ENCODE measurements at regions not wholly inside any gene's neighbourhood (a gene's known extent, or its start where the extent isn't known, plus 50 kb on each side); places are given as distances from the start of the nearest gene placed in this dataset.

DNA sequence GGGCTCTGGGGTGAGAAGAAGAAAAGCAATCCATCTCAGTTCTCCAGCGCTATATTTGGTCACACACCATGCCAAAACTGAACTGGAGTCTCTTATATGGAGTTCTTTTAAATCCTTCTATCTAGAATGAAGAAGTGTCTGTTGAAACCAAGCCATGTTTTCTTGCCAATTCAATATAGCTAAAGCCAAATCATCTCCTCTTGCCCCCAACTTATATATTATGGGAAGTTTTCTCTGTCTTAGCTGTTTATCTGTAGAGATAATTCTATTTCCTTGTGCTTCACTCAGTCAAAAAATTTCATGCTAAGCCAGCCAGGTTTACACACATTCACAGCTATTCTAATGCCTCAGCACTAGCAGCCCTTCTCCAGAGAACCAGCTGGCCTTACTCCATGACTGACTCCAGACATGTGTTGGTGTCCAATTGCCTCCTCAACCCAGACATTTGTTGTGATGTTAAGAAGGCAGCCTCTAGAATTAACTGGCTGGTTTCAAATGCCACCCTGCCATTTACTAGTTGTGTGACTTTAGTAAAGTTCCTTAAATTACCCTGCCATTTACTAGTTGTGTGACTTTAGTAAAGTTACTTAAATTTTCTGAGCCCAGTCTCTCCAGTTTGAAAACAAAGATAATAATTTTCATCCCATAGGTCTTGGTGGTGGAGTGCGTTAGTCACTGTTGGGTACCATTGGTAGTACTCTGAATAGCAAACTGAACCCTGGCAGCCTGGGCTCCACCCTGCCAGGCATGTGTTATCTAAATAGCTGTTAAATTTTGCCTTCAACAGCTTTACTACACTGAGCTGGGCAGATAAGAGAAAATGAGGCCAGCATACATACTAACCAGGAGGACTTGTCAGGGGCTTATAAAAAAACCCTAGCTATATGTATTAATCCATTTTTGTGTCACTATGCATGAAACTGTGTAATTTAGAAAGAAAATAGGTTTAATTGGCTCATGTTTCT, 525.1 kb downstream of the LMO7 start:
- DNase-seq, result no peak

DNA sequence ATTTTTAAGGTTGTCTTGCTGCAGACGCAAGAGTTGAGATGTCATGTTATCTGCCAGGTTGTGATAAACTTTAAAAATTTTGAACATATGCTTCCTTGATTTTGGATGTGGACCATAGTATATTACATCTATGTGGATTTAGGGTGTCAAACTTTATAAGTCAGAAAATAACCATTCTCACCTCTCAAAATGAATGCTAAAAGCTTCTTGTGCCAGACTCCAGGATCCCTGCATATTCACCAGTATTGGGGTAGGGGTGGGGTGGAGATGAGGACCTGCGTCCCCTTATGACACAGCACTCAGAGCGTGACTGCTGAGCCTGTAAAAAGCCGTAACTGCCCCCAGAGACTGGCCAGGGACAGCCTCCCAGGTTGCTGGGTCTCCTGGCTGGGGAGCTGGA, 524.4 kb downstream of the LMO7 start:
- DNase-seq, result no peak

DNA sequence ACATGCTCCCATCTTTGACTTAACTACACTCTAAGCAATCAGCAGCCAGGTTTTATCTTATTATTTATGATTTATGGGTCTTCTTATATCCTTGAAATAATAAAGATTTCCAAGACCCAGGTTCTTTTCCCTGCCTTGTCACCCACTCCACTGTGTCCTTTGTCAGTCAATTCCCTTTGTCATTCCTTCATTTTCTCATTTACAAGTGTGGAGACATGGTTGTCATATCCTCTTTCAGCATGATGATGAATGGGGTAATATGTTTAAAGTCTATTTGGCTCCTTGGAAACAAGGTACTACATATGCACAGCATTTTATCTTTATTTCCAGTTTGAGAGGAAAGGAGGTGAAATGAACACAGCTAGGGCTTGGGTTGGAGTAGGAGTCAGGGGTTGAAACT, 521.8 kb downstream of the LMO7 start:
- no peak for DNase-seq

DNA sequence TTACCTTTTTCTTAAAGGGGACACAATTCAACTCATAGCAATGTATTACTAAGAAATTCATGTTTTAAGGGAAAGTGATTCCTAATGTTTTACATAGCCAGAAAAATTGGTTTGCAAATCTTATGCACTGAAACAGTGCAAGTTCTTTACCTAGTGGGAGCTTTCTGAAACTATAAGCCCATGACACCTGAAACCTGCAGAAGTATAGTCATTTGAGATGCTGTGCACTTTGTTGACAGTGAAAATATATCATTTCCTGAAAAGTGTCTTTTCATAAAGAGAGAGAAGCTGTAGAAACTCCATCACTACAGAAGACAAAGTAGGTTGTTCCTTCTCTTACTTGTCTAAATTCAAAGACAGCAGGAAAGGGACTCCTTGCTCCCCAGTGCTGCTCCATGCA, 517.1 kb downstream of the LMO7 start:
- no peak for DNase-seq

DNA sequence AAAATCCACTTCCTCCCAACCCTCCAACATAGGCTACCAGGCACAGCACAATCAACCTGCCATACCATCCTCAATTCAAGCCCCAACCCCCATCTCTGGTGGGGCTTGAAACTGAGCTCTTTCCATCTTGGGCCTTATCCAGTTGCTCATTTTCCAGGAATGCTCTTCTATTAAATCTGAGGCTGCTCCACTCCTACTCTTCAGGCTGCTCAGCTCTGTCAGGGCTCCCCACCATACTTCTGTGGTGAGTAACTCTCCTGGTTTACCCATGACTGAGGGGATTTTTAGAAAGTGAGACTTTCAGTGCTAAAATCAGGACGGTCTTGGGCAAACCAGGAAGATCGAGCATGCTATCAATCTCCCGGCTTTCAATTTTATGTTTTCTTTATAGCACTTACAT, 512.8 kb downstream of the LMO7 start:
- peak; percentile 92 for DNase-seq

DNA sequence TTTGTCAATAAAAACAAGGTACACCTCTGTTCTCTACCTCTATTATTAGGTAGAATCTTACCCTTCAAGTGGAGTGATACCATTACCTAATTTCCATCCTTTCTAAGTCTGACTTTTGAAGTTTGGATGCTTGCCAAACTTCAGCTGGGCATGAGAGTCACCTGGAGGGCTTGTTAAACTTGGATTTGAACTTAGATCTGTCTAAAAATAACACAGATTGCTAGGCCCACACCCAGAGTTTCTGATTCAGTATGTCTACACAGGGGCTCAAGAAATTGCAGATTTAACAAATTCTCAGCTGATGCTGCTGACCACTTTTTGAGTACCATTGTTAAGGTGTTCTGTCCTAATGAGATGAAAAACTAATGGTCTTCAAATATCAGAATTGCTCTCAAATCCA, 512.2 kb downstream of the LMO7 start:
- DNase-seq, result no peak

DNA sequence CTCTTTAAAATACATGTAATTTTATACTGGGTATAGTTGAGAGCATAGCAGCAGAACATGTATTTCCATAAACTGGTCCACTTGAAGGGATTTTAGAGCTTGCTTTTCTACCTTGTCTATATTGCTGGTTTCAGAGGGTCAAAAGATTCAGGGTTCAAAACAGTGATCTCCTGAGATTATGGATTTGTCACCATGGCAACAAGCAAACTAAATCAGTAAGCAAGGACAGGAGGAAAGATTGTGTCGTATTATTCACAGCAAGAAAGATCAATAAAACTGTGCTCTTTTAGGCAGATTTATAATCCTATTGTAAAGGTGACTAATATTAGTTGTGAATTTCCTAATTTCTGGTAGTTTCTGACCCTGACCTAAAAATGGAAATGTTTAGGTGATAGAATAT, 496.4 kb downstream of the LMO7 start:
- DNase-seq, result no peak

DNA sequence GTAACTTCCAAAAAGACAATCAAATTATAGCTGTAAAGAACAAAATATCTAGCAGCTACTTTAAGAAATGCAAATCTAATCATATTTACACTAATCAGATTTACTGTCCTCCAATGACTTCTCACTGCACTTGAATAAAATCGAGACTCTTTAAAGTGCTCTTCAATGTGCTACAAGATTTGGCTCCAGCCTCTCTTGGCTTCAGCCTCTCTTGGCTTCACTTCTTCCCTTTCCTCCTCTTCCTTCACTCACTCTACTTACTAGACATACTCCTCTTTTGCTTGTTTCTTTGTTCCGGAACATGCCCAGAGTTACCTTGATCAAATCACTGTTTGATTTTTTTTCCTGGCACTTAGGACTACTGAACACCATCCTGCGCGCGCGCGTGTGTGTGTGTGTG, 495.4 kb downstream of the LMO7 start:
- DNase-seq, result no peak

DNA sequence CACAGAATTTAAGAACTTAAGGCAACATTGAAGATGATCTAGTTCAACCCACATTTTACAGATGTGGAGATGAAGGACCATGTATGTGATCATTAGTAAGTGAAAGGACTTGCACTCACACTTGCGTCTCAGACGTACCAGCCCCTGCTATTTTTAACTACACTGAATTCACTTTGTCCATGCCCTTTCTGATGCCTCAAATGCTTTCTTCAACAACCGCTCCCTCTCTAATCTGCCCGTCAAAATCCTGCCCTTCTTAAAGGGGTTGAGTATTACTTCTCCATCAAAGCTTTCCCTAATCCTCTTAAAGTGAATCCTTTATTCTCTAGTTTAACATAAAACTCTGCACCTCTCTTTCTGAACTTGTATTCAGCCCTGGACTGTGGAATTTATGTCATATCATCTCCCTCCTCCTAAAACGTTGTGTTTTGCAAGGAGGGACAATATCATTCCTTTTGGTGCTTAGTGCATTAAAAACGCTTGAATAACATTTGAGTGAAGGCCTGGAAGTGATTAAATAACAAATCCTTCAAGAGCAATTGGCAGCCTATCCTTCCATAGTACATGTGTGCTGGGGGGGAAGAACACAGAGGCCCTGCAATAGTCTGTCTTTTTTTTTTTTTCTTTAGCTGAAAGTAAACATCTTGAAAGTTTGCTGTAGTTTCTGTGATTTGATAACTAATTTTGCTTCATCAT, 493.3 kb downstream of the LMO7 start:
- no peak for DNase-seq

DNA sequence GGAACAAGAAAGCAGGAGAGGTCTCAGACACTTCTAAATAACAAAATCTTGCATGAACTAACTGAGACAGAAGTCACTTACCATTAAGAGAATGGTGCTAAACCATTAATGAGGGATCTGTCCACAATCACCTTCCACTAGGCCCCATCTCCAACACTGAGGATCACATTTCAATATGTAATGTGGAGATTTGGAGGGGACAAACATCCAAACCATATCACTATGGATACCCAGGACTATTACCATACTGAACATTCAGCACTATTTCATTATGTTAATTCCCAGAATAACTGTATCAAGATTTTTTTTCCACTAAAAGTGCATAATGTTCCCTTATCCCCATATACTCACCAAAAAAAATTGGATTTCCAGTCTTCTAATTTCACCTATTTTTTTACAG, 491.8 kb downstream of the LMO7 start:
- DNase-seq, result no peak

DNA sequence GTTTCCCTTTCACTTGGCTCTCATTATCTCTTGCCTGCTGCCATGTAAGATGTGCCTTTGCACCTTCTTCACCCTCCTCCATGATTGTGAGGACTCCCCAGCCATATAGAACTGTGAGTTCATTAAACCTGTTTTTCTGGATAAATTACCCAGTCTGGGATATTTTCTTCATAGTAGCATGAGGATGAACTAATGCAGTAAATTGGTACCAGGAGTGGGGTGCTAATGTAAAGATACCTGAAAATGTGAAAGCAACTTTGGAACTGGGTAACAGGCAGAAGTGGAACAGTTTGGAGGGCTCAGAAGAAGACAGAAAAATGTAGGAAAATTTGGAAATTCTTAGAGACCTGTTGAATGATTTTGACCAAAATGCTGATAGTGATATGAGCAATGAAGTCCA, 487.4 kb downstream of the LMO7 start:
- DNase-seq, result no peak

DNA sequence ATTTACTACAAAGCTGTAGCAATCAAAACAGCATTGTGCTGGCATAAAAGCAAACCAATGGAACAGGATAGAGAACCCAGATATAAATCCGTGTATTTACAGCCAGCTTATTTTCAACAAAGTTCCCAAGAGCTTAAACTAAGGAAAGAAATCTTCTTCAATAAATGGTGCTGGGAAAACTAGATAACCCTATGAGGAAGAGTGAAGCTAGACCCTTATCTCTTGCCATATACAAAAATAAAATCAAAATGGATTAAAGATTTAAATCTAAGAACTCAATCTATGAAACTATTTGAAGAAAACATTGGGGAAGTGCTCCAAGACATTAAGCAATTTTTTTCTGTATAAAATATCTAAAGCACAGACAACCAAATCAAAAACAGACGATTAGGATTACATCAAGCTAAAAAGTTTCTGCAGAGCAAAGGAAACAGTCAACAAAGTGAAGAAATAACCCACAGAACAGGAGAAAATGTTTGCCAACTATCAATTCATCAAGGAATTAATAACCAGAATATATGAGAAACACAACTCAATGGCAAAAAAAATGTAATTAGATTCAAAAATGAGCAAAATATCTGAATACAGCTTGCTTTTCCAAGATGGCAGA, 480.7 kb downstream of the LMO7 start:
- no peak for DNase-seq

DNA sequence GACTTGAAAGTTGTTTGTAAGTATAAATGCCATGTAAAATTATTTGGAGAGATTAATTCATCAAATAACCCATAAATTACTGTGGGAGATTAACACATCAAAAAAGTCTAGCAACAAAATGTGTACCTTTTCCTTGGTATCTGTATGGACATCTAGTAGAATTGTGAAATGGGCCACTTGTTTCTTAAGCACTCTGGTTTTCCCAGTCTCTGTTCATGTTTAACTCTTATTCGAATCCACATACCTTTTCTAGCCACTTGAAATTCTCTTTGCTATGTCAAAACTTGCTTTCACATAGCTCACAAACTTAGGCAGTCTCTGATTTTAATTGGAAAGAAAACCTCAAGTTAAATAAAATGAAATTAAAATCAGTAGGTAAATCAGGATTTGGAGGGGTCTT, 470.6 kb downstream of the LMO7 start:
- DNase-seq, result no peak

DNA sequence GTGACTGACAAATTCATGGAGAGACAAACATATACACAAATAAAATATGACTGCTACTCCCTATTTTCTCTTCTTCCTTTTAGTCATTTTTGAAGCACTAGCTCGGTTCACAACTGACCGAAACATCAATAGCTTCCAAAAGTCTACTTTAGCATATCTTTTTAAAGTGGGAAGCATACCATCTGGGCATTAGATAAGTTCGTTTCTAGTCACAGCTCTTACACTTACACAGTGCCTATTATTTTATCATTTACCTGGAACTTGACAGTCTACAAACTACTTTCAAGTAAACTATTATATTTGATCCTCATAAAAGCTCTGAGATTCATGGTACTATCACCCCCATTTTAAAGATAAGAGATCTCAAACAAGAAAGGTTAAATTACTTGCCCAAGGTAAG, 458.5 kb downstream of the LMO7 start:
- DNase-seq, result no peak

DNA sequence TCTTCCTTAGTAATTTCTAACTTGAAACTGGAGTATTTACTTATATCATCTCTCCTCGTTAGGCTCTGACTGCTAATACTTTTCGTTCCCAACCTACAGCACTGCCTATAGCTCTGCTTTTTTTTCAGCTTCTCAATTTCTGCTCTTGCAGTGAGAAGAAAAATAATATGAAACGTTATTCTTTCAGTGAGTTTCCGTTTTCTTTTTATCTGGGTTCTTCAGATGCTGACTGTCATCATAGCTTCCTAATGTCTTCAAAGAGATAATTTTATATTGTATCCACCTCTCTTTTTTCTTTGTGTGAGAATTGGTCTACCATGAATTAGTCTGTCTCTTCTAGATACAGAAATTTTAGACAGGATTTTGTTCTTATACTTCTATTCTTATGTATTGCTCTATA, 454.9 kb downstream of the LMO7 start:
- no peak for DNase-seq

DNA sequence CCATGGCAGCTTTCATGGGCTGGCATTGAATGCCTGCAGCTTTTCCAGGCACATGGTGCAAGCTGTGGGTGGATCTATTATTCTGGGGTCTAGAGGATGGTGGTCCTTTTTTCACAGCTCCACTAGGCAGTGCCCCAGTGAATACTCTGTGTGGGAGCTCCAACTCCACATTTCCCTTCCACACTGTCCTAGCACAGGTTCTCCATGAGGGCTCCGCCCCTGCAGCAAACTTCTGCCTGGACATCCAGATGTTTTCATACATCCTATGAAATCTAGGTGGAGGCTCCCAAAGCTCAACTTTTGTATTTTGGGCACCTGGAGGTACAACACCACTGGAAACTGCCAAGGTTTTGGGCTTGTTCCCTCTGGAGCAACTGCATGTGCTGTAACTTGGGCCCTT, 450.6 kb downstream of the LMO7 start:
- DNase-seq, result no peak

DNA sequence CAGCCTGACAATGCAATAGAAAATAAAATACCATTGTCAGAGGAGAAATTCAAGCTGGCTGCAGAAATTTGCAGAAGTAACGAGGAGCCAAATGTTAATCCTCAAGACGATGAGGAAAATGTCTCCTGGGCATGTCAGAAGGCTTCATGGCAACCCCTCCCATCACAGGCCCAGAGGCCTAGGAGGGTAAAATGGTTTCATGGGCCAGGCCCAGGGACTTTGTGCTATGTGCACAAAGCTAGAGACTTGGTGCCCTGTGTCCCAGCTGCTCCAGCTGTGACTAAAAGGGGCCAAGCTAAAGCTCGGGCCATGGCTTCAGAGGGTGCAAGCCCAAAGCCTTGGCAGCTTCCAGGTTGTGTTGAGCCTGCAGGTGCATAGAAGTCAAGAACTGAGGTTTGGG, 431.7 kb downstream of the LMO7 start:
- DNase-seq, result no peak

DNA sequence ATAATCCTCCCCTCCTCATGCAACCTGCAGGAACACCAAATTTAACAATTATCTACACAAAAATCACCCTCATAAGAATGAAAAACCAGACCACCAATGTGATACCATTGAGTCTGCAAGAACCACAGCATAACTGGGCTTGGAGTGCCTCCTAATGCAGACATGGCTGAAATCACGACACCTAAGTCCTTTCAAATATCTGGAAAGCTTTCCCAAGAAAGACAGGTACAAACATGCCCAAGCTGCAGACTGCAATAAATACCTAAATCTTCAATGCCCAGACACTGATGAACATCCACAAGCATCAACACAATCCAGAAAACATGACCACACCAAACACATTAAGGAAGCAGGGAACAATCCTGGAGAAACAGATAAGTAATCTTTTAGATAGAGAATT, 417.1 kb downstream of the LMO7 start:
- DNase-seq, result no peak

DNA sequence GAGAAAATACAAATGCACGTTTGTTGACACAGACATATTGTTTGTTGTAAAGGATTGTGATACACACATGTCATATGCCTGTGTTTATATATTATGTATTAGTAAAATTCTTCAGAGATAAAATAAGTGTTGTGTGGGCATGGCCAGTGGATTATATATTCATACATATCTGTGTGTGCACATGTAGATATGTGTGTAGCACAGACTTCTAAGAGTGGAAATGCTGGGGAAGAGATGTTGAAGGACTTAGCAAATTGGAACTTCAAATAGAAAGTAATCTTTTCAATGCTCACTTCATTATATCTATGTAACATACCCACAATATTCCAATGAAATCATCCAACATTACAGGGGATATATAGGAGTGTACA, 413.2 kb downstream of the LMO7 start:
- no peak for DNase-seq

DNA sequence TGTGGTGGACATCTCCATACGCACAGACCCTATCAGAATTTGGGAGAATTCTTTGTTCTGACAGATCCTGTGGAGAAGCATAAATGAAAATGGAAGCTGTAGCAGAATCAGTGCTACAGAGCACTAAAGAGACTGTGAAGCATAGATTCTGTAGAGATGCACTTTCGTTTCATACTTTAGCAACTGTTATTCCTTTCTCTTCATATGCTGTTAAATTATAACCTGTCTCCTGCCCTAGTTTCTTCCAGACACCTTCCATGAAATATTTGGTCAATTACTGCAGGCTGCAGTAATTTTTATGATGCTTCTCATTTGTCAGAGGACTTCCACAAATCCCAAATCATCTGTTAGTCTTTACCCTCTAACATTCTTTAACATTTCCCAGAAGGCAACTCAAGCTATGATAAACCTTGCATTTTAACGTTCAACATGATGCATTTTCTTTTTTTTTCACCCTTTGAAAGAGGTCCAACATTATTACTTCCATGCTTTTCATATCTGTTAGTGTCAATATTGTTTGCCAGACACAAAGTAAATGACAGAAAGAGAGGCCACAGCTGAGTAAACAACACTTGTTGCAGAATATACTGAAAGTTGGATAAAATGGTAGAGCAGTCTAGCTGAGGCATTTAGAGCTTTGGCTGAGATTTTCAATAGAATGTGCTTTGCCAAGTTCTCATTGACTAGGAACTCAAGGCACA, 412.7 kb downstream of the LMO7 start:
- DNase-seq, result no peak

DNA sequence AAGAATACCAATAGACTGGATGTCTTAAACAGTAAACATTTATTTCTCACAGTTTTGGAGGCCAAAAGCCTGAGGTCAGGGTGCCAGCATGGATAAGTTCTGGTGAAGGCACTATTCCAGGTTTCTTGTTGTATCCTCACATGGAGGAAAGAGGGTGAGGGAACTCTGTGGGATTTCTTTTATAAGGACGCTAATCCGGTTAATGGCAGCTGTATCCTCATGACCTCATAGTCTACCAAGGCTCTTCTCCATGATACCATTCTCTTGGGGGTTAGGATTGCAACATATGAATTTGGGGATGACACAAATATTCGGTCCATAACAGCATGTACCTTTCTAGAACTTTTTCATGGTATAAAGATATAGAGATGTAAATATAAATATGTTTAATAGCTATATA, 412.0 kb downstream of the LMO7 start:
- no peak for DNase-seq

DNA sequence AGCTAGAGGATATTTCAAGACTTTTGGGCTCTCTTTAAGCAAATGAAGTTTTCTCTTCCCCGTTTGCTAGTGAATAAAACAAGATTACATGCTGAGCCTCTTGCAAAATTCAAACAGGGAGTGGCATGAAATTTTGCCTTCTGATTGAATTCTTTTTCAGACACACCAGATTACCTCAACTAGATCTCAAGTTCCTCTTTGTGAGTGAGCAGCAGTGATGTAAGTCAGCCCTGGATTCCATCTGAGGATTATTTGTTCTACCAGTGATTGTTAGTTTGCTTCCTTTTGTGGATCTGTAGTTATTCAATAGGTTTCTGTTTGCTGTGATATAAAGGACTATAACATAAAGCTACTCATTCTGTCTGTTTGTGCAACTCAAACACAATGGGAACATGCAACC, 407.7 kb downstream of the LMO7 start:
- DNase-seq, result no peak

DNA sequence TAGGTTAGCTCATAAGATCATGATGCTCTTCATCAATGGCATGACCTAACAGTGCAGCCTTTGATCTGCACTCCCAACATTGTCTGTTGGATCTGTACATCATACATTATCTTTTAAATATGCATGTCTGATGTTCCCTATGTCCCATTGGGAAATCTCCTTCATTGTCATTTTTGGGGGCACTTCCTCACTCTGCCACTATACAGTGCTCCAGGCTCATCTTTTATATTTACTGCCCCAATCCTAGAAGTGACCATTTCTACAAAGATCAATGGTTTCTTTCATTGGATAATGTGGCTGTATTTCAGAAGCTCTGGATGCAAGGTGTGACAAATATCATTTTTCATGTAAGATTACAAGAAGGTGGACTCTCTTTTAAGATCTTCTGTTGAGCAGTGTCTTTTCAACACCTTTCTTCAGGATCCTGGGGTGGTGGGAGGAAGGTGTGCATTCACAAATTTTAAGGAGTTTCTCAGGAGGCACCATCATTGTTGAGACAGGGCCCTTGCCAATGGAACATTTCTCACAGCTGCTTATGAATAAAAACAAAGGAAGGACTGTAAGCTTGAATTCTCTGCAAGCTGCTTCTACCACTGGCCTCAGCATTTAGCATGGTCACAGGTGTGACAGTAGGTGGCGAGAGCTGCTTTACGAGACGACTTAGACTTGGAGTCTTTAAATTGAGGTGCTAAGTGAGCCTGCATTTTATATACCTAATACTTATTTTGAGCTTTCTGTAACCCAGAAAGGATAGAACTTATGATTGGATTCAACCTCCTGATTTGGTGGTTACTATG, 403.0 kb downstream of the LMO7 start:
- no peak for DNase-seq

Measured in fibroblast of skin of right quadriceps (primary cell).